ENCODE measurements at regions not wholly inside any gene's neighbourhood (a gene's known extent, or its start where the extent isn't known, plus 50 kb on each side); places are given as distances from the start of the nearest gene placed in this dataset.
A peak's percentile ranks its signal among the peaks of the same experiment; 100 is the strongest.

DNA sequence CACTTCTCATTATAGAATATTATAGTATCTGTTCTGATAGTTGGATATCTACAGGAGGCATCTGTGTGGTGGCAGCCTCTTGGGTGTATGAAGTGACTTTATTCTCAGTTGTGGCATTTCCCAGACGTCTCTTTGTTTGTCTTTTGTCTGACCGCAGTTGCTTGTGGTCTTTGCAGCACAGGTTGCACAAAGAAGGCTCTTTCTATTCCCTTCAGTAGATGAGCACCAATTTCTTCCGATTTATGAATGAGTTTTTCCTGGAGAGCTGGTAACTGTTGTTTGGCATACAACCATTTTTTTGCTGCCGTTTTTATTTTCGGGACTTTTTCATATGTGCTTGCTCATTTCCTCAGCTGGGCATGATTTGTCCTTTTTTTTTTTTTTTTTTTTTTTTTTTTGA lies 56.4 kb upstream of the MYO10 start:
- dilution Hi-C loops (cut with MboI; ENCODE audit: extremely low pct_ligation_motif_present, low sequenced_read_pairs) (no loop called here), intact Hi-C loops (cut with micrococcal nuclease) (loop anchor here (1.0 to 5.0 kb wide), 2 partner anchors 9 to 195 kb away; no protein-coding TSS in a partner anchor)
- H3K4me2 ChIP-seq (ENCODE audit: insufficient read depth, low read length), result peak overlapping the region; percentile 66
- H3K9ac ChIP-seq (replicated peaks; ENCODE audit: extremely low read depth, insufficient read depth, low read length), result peak overlapping the region; percentile 1
- no peaks in the 10 kb centered on the region for H3K9me3 ChIP-seq (replicated peaks; ENCODE audit: control insufficient read depth, insufficient read depth, low read length)
- DNase-seq (ENCODE audit: low read depth, low spot score), result peak; percentile 86
- no peaks in the 10 kb centered on the region for H3K9me1 ChIP-seq (replicated peaks; ENCODE audit: control insufficient read depth, extremely low read depth, insufficient read depth, low read length)
- peak overlapping the region; percentile 74 for H2AFZ ChIP-seq (ENCODE audit: low read depth, low read length)
- BruUV-seq (replicated peaks), result no TSS peak
- ChIA-PET POLR2A (interaction anchor here (0.7 to 1.7 kb wide), 2 partner anchors 9 to 44 kb away, joined by 3 to 8 read pairs; no protein-coding TSS in a partner anchor), CTCF (interaction anchor here (0.9 to 4.4 kb wide), 13 partner anchors 9 to 140 kb away, joined by 3 to 34 read pairs (median 4); partner anchors contain the start of gene MYO10)
- H4K20me1 ChIP-seq (replicated peaks; ENCODE audit: control insufficient read depth, extremely low read depth, insufficient read depth, low read length), result no peaks in the 10 kb centered on the region
- TF ChIP-seq FOS (IDR thresholded peaks at IDR 0.05; ENCODE audit: borderline replicate concordance, insufficient read depth, low read length), result peak; percentile 10
- no peak for TF ChIP-seq POLR2AphosphoS5 (IDR thresholded peaks at IDR 0.05; ENCODE audit: insufficient read depth, low read depth, low read length)
- H3K36me3 ChIP-seq (ENCODE audit: control insufficient read depth in 2 of 2, extremely low read depth in 1 of 2, insufficient read depth in 2 of 2, low read length in 2 of 2), result no peaks in the 10 kb centered on the region
- no peaks in the 10 kb centered on the region for H3K27me3 ChIP-seq (ENCODE audit: control insufficient read depth in 2 of 2, insufficient read depth in 2 of 2, low read length in 2 of 2)
- no peak overlapping the region for H3K4me3 ChIP-seq (replicated peaks in 1 of 3; ENCODE audit: insufficient read depth in 1 of 3, low read depth in 1 of 3, low read length in 3 of 3)
- FAIRE-seq, result peak; percentile 59
- no peaks in the 10 kb centered on the region for H3K79me2 ChIP-seq (ENCODE audit: control insufficient read depth, insufficient read depth, low read length)
- peaks cover 41% of the 10 kb centered on the region for H3K4me1 ChIP-seq (ENCODE audit: control insufficient read depth, extremely low read depth, insufficient read depth, low read length)
- H3K27ac ChIP-seq (ENCODE audit: insufficient read depth, low read depth, low read length), result peak overlapping the region; percentile 76

DNA sequence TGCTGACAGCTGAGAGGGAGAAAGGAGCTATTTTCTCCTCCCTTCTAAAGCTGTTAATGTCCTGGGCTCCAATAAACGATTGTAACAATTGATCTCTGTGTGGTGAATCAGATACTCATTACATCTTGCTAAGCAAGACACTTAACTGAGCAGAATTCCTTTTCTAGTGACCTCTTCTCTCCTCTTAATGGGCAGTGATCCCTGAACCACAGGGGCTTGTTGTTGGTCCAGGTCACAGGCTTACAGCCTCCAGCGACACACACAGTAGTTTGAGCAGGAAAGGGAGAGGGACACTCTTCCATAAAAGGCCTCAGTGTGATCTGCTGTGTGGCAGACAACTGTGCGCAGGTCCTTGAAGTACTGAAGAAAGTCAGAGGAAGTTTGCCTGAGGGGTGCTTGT lies 58.5 kb upstream of the MYO10 start:
- Histone ChIP-seq H3K9me3 (replicated peaks; ENCODE audit: control insufficient read depth, insufficient read depth, low read length) (no peaks in the 10 kb centered on the region), H3K9me1 (replicated peaks; ENCODE audit: control insufficient read depth, extremely low read depth, insufficient read depth, low read length) (no peaks in the 10 kb centered on the region), H3K4me2 (ENCODE audit: insufficient read depth, low read length) (peak overlapping the region; percentile 67), H3K4me1 (ENCODE audit: control insufficient read depth, extremely low read depth, insufficient read depth, low read length) (peaks cover 41% of the 10 kb centered on the region), H3K9ac (replicated peaks; ENCODE audit: extremely low read depth, insufficient read depth, low read length) (peak overlapping the region; percentile 49), H3K79me2 (ENCODE audit: control insufficient read depth, insufficient read depth, low read length) (no peaks in the 10 kb centered on the region), H3K36me3 (ENCODE audit: control insufficient read depth in 2 of 2, extremely low read depth in 1 of 2, insufficient read depth in 2 of 2, low read length in 2 of 2) (no peaks in the 10 kb centered on the region), H3K27ac (ENCODE audit: insufficient read depth, low read depth, low read length) (peak overlapping the region; percentile 95), H2AFZ (ENCODE audit: low read depth, low read length) (peak overlapping the region; percentile 92), H4K20me1 (replicated peaks; ENCODE audit: control insufficient read depth, extremely low read depth, insufficient read depth, low read length) (no peaks in the 10 kb centered on the region), H3K4me3 (replicated peaks in 1 of 3; ENCODE audit: insufficient read depth in 1 of 3, low read depth in 1 of 3, low read length in 3 of 3) (no peak overlapping the region), H3K27me3 (ENCODE audit: control insufficient read depth in 2 of 2, insufficient read depth in 2 of 2, low read length in 2 of 2) (no peaks in the 10 kb centered on the region)
- DNase-seq (ENCODE audit: low read depth, low spot score) (peak; percentile 46), FAIRE-seq (no peak)
- dilution Hi-C loops (cut with MboI; ENCODE audit: extremely low pct_ligation_motif_present, low sequenced_read_pairs) (no loop called here), intact Hi-C loops (cut with micrococcal nuclease) (loop anchor here (2.0 to 5.0 kb wide), 2 partner anchors 36 to 193 kb away; no protein-coding TSS in a partner anchor)
- no peak for TF ChIP-seq JUN (IDR thresholded peaks at IDR 0.05; ENCODE audit: borderline replicate concordance, insufficient read depth, insufficient read length, low read depth)
- TF ChIP-seq POLR2A (IDR thresholded peaks at IDR 0.05; ENCODE audit: low read depth, low read length), result no peak
- TF ChIP-seq, protein P1, sequence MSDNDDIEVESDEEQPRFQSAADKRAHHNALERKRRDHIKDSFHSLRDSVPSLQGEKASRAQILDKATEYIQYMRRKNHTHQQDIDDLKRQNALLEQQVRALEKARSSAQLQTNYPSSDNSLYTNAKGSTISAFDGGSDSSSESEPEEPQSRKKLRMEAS (IDR thresholded peaks at IDR 0.05; ENCODE audit: insufficient read depth, insufficient read length), result no peak
- no peak for TF ChIP-seq FOS (IDR thresholded peaks at IDR 0.05; ENCODE audit: borderline replicate concordance, insufficient read depth, low read length)
- no peak for TF ChIP-seq POLR2AphosphoS5 (IDR thresholded peaks at IDR 0.05; ENCODE audit: insufficient read depth, low read depth, low read length)
- TF ChIP-seq MYC (IDR thresholded peaks at IDR 0.05; ENCODE audit: low read depth, low read length), result no peak
- TSS peak; percentile 27 for BruUV-seq (replicated peaks)
- CTCF ChIA-PET, result interaction anchor here (1.0 to 4.4 kb wide), 8 partner anchors 21 to 196 kb away, joined by 3 to 34 read pairs (median 4); no protein-coding TSS in a partner anchor
- POLR2A ChIA-PET, result interaction anchor here (1.2 kb wide), 1 partner anchor 58 kb away, joined by 4 read pairs; the partner anchor contains the start of gene MYO10

Data from endothelial cell of umbilical vein (primary cell).